Sciatic nerve (tissue), 2 donors: ENCODE measurements at regions not wholly inside any gene's neighbourhood (a gene's known extent, or its start where the extent isn't known, plus 50 kb on each side); places are given as distances from the start of the nearest gene placed in this dataset.
"Not testable (repeated sequence)": the region's sequence is repeated elsewhere in the genome, so short reads cannot be mapped to it uniquely, and the experiment has no call there.

ENCODE experiments used
- ATAC-seq: fragments of 200-7000 bp; cut with Tn5 transposase; one replicate; pipeline ENCODE4 v1.9.1; 2020; ENCODE audit warnings: mild to moderate bottlenecking, moderate library complexity
- DNase-seq: peaks from one replicate; pipeline ENCODE4 v3.0.0-alpha.2; 2020; ENCODE audit warnings: low spot score
- intact Hi-C: fragments of 100-400 bp; cut with DNase I; formaldehyde crosslinking; loops from one replicate; pipeline ENCODE4 v1.14.2; 2022
- donor health status: DM: no; HTN: no; CAD: no.
- donor health status: DM: no; HTN: no; CAD: no.

- intact Hi-C loops, ATAC-seq, DNase-seq: not testable (repeated sequence)
Observed at GRCh38 chr14:58775130-58775529, 137.4 kb downstream of the DACT1 start.

DNA sequence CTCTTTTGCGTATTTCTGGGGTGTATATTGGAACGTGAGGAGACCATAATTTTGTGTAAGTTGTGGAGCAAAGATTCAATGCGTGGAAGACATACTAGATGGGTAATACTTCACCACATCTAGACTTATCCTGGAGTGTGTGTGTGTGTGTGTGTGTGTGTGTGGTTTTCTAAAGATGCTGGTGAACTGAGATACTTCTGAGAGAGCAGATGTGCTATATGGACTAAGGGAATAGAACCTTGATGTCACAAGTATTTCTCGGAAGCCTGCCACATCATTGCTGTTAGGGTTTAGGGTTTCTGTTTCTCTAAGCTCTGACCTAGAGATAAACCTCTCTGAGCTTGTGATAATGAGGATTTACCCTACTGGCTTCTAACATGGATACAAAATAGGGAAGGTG is 138.8 kb downstream of the DACT1 start:
- intact Hi-C loops, result no loop called here
- DNase-seq, result no peak
- no peak for ATAC-seq

DNA sequence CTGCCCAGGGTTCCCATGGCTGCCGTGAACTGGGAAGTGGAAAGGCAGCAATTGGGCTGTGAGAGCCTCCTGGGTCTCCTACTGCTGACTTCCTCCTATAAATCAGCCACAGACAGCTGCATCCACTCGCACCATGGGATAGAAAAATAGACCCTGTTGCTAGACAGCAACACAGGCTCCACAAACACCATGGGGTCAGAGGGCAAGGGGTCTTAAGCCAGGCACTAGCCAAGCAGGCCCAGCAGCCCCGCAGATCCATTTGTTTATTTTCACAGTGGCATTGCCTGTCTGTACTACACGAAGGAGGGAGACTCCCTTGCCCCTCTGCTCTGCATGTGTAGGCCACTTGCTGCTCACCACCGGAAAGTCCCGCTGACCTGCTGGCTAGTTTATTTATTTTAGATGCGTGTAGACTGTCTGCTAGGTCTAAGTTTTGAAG is 139.8 kb downstream of the DACT1 start:
- DNase-seq, result no peak
- ATAC-seq, result no peak
- intact Hi-C loops, result no loop called here

- intact Hi-C loops, result no loop called here
- ATAC-seq (no peak), DNase-seq (no peak)
Observed at GRCh38 chr14:58778202-58778601, 140.4 kb downstream of the DACT1 start.

GRCh38 chr14:58779376-58779775 is 141.6 kb downstream of the DACT1 start:
- ATAC-seq, result no peak
- intact Hi-C loops, result no loop called here
- no peak for DNase-seq

GRCh38 chr14:58780185-58780584 is 142.4 kb downstream of the DACT1 start:
- intact Hi-C loops, result no loop called here
- DNase-seq (no peak), ATAC-seq (no peak)

- intact Hi-C loops, result no loop called here
- ATAC-seq, result no peak
- no peak for DNase-seq
Observed at GRCh38 chr14:58780605-58781004, 142.8 kb downstream of the DACT1 start.

- intact Hi-C loops, result no loop called here
- no peak for ATAC-seq
- DNase-seq, result no peak
Observed at GRCh38 chr14:58782011-58782410, 144.2 kb downstream of the DACT1 start.

GRCh38 chr14:58783792-58784511 is 146.2 kb downstream of the DACT1 start:
- intact Hi-C loops, result no loop called here
- DNase-seq, result no peak
- no peak for ATAC-seq

DNA sequence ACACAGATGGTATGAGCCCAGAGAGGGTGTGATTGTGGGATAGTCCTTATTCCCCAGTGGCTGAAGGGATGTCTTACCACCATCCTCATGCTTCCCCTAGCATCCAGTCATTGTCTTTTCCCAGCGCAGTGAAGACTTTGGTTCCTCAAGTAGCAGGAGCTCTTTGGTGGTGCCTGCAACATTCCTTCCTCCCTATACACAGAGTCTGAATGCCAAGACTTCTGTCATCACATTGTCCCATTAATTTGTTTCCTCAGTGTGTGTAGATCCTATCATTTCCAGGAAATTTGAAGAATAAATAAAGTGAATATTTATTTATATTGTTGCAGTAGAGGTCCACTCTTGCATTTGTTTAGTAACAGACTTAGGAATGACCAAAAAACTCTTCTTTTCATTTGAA is 147.2 kb downstream of the DACT1 start:
- ATAC-seq (no peak), DNase-seq (no peak)
- intact Hi-C loops, result no loop called here

GRCh38 chr14:58785701-58786100 is 147.9 kb downstream of the DACT1 start:
- intact Hi-C loops, result no loop called here
- DNase-seq (no peak), ATAC-seq (no peak)

DNA sequence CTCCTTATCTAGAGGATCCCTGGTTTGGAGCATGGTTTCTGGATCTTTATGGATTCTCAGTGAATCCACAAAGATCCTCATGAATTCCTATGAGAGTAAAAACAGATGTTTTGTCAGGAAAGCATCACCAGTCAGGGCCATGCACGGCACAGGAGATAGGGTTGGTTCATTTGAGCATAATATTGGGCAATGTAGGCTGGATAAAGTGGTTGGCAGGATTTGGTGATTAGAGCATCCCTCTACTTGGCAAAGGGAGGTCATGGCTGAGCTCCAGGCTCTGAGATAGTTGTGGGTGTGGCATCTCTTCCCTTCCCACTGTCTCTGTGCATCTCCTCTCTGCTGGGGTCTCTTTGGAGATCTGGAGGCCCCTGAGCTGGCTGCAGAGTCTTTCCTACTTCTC is 149.8 kb downstream of the DACT1 start:
- DNase-seq, result no peak
- no peak for ATAC-seq
- intact Hi-C loops, result no loop called here

GRCh38 chr14:58788655-58789503 is 151.1 kb downstream of the DACT1 start:
- DNase-seq (no peak), ATAC-seq (peak; percentile 79)
- intact Hi-C loops, result no loop called here

- intact Hi-C loops, result no loop called here
Observed at GRCh38 chr14:58789736-58790135, 152.0 kb downstream of the DACT1 start.

GRCh38 chr14:58792416-58792815 is 154.7 kb downstream of the DACT1 start:
- intact Hi-C loops, result no loop called here

More at GRCh38 chr14:58789736-58790135, 152.0 kb downstream of the DACT1 start:
- ATAC-seq, result peak; percentile 32
- DNase-seq, result no peak

GRCh38 chr14:58793131-58793740 is 155.5 kb downstream of the DACT1 start:
- intact Hi-C loops, result no loop called here
- DNase-seq (no peak), ATAC-seq (no peak)

More at GRCh38 chr14:58792416-58792815, 154.7 kb downstream of the DACT1 start:
- no peak for ATAC-seq
- DNase-seq, result no peak

DNA sequence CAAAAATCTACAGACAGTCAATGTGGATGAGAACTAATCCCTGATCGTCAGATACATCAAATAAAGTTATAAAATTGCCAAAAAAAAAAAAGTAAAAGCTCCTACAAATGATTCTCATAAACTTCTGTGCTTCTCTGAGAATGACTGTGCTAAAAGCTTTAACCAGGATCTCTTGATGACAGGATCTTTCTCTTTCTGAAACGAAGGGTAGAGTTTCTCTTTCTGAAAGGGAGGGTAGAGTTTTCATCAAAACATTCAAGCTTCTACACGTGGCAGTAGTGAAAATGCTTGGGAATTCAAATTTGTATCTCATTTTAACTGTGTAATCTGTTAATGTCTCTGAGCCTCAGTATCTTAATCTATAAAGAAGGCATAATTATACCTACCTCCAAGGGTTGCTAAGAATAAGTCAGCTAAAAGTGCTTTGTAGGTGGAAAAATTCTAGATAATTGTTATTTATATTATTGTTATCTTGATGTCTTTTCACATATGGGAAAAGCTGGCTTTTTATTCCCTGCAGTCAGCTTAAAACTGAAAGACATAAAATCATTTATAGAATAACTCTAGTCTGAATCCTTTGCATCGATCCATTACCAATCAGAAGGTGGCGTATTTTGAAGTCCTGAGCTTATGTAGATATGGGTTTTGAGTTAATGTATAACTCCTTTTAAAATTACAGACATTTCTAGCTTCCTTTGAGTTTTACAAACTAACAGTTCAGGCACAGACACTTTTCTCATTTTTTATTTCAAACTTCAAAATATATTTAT is 157.4 kb downstream of the DACT1 start:
- DNase-seq (no peak), ATAC-seq (no peak)
- intact Hi-C loops, result no loop called here

GRCh38 chr14:58796242-58797009 is 158.7 kb downstream of the DACT1 start:
- intact Hi-C loops, result no loop called here
- DNase-seq, result no peak
- peak; percentile 56 for ATAC-seq
